Thyroid gland (tissue), 4 donors: ENCODE measurements at regions not wholly inside any gene's neighbourhood (a gene's known extent, or its start where the extent isn't known, plus 50 kb on each side); places are given as distances from the start of the nearest gene placed in this dataset.

Experiments
- CTCF ChIP-seq, 6 experiments: fragments of 200-600 bp in 3 of 6; fragments of 450-650 bp in 3 of 6; sonication (generic) in 3 of 6; IDR thresholded peaks; one replicate each; pipeline ENCODE4 v1.5.1; 2016 to 2019; ENCODE audit warnings: antibody characterized with exemption in 6 of 6, mild to moderate bottlenecking in 2 of 6, inconsistent platforms in 1 of 6, moderate library complexity in 1 of 6
- POLR2A ChIP-seq, 2 donors: fragments of 450-650 bp; IDR thresholded peaks; one replicate each; pipeline ENCODE4 v1.6.1; 2017; ENCODE audit warnings: antibody characterized with exemption in 2 of 2, mild to moderate bottlenecking in 2 of 2, moderate library complexity in 1 of 2

DNA sequence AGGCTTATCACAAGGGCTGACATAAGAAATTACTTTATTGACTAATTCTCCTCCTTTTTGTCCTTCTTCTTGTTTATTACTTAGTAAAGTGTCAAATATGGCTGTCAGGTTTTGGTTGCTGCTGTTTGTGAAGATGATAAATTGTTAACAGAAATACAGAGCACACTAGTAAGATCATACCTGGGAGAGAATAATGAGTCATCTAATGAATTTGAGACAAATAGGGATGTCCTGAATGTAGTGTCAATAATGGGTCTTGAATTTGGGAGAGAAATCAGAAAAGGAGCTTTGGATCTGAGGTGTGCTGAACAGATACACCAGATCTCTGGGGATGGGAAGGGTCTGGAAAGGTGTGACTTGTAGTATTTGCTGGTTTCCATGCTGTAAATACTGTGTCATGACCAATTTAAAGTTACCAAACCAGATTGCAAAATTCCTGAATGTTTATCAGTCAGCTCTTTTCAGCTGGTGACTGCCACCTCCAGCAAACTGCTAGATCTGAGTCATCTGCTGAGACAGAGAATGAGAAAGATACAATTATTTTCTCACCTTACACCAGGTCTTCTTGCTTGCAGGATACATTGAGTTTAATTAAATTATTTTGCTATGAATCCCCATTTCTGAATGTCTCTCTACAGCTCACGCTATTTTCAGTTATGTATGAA, 76.7 kb upstream of the SATB1 start:
- TF ChIP-seq POLR2A (IDR thresholded peaks at IDR 0.05), result no peak
- no peak for TF ChIP-seq CTCF (IDR thresholded peaks at IDR 0.05)
